ENCODE measurements at regions not wholly inside any gene's neighbourhood (a gene's known extent, or its start where the extent isn't known, plus 50 kb on each side); places are given as distances from the start of the nearest gene placed in this dataset.

- no peaks in the 10 kb centered on the region for H3K36me3 ChIP-seq (ENCODE audit: control insufficient read depth, low read length)
- no peak overlapping the region for H3K4me3 ChIP-seq (ENCODE audit: low read length)
- H3K79me2 ChIP-seq (ENCODE audit: control insufficient read depth, low read length), result no peaks in the 10 kb centered on the region
- H3K4me1 ChIP-seq (ENCODE audit: control insufficient read depth, low read length), result no peaks in the 10 kb centered on the region
- H3K4me2 ChIP-seq (ENCODE audit: low read length), result no peak overlapping the region
- H3K27me3 ChIP-seq (ENCODE audit: control insufficient read depth, low read length), result no peaks in the 10 kb centered on the region
- no peaks in the 10 kb centered on the region for H3K9me3 ChIP-seq (ENCODE audit: control insufficient read depth, insufficient read depth, low read length)
- H4K20me1 ChIP-seq (ENCODE audit: control insufficient read depth, insufficient read depth, low read depth, low read length), result no peaks in the 10 kb centered on the region
- H3K27ac ChIP-seq (ENCODE audit: low read depth, low read length), result no peak overlapping the region
- no peaks in the 10 kb centered on the region for H3F3A ChIP-seq (ENCODE audit: control insufficient read depth, insufficient read depth)
- TF ChIP-seq CTCF (IDR thresholded peaks at IDR 0.05; ENCODE audit: low read depth, low read length, poor library complexity, severe bottlenecking), result no peak
- no peak for TF ChIP-seq EZH2phosphoT487 (IDR thresholded peaks at IDR 0.05; ENCODE audit: borderline replicate concordance, low read length)
- H3K9me2 ChIP-seq (replicated peaks; ENCODE audit: control insufficient read depth, low read length), result no peaks in the 10 kb centered on the region
Measured at GRCh38 chr4:96003951-96004740, 164.3 kb downstream of the PDHA2 start.

DNA sequence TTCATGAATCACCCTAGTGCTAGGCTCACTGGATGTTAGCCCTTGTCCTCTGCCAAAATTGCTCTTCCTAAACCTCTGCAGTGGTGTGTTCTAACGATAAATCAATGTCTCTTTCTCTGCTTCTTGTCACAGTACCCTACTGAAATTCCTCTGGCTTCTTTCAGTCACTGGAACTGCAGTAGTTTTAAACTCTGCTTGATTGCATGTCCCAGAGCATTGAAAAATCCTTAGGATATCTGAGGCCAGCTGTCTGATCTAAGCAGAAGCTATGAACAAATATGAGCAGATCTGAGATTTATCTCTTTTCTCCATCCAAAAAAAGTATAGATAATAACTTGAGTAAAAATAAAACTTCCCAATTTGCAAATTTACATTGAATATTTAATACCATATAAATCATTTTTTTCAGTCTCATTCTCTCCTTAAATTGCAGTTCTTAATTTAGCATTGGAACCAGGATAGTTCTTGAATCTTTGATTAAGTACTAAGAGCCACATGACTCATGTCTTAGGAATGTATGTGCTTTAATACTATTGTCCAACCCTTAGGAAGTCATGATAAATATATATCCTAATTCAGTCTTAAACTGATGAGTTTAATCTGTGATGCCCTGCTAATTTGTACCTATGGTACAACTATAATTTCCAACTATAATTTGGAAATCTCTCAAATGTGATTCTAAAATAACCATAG lies 169.7 kb downstream of the PDHA2 start:
- no peak overlapping the region for H3K4me3 ChIP-seq (ENCODE audit: low read length)
- no peaks in the 10 kb centered on the region for H3K9me2 ChIP-seq (replicated peaks; ENCODE audit: control insufficient read depth, low read length)
- no peaks in the 10 kb centered on the region for H3K9me3 ChIP-seq (ENCODE audit: control insufficient read depth, insufficient read depth, low read length)
- no peak overlapping the region for H3K4me2 ChIP-seq (ENCODE audit: low read length)
- no peaks in the 10 kb centered on the region for H3F3A ChIP-seq (ENCODE audit: control insufficient read depth, insufficient read depth)
- H3K27ac ChIP-seq (ENCODE audit: low read depth, low read length), result no peak overlapping the region
- H4K20me1 ChIP-seq (ENCODE audit: control insufficient read depth, insufficient read depth, low read depth, low read length), result no peaks in the 10 kb centered on the region
- H3K27me3 ChIP-seq (ENCODE audit: control insufficient read depth, low read length), result no peaks in the 10 kb centered on the region
- no peaks in the 10 kb centered on the region for H3K4me1 ChIP-seq (ENCODE audit: control insufficient read depth, low read length)
- H3K36me3 ChIP-seq (ENCODE audit: control insufficient read depth, low read length), result no peaks in the 10 kb centered on the region
- TF ChIP-seq EZH2phosphoT487 (IDR thresholded peaks at IDR 0.05; ENCODE audit: borderline replicate concordance, low read length), result no peak
- no peak for TF ChIP-seq CTCF (IDR thresholded peaks at IDR 0.05; ENCODE audit: low read depth, low read length, poor library complexity, severe bottlenecking)
- H3K79me2 ChIP-seq (ENCODE audit: control insufficient read depth, low read length), result no peaks in the 10 kb centered on the region

- Histone ChIP-seq H3F3A (ENCODE audit: control insufficient read depth, insufficient read depth) (no peaks in the 10 kb centered on the region), H3K27me3 (ENCODE audit: control insufficient read depth, low read length) (no peaks in the 10 kb centered on the region), H4K20me1 (ENCODE audit: control insufficient read depth, insufficient read depth, low read depth, low read length) (no peaks in the 10 kb centered on the region), H3K4me3 (ENCODE audit: low read length) (no peak overlapping the region), H3K9me3 (ENCODE audit: control insufficient read depth, insufficient read depth, low read length) (no peaks in the 10 kb centered on the region), H3K4me2 (ENCODE audit: low read length) (no peak overlapping the region), H3K27ac (ENCODE audit: low read depth, low read length) (no peak overlapping the region), H3K4me1 (ENCODE audit: control insufficient read depth, low read length) (no peaks in the 10 kb centered on the region), H3K9me2 (replicated peaks; ENCODE audit: control insufficient read depth, low read length) (no peaks in the 10 kb centered on the region), H3K79me2 (ENCODE audit: control insufficient read depth, low read length) (no peaks in the 10 kb centered on the region), H3K36me3 (ENCODE audit: control insufficient read depth, low read length) (no peaks in the 10 kb centered on the region)
- no peak for TF ChIP-seq EZH2phosphoT487 (IDR thresholded peaks at IDR 0.05; ENCODE audit: borderline replicate concordance, low read length)
- TF ChIP-seq CTCF (IDR thresholded peaks at IDR 0.05; ENCODE audit: low read depth, low read length, poor library complexity, severe bottlenecking), result no peak
Measured at GRCh38 chr4:96012687-96013086, 172.8 kb downstream of the PDHA2 start.

Data from DOHH2 (cell line).